NCI-H748 (cell line): ENCODE measurements at regions not wholly inside any gene's neighbourhood (a gene's known extent, or its start where the extent isn't known, plus 50 kb on each side); places are given as distances from the start of the nearest gene placed in this dataset.
"Not testable (repeated sequence)": the region's sequence is repeated elsewhere in the genome, so short reads cannot be mapped to it uniquely, and the experiment has no call there.

Experiments used
- DNase-seq: peaks from one replicate; lab custom pipeline; 2025; ENCODE audit not compliant: unreplicated experiment; lab: John Stamatoyannopoulos, UW

GRCh38 chr7:142539901-142540300, 209.4 kb upstream of the PRSS1 start:
- no peak for DNase-seq

DNA sequence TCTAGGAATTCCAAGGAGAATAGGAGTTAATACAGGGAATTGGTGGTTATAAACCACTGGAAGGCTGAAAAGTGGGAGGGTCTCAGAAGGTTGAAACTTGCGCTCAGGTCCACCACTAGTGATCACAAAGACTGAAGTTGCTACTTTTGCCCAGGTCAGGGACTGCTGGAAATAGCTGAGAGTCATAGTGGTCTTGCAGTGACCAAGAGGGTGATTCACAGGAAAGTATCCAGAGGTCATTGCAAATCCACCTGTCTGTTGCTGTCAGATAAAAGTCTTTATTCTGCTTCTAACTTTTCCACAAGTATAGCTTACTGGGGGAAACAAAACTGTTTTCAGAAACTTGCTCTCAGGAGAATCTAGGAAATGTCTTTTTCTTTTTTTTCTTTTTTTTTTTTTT, 211.5 kb upstream of the PRSS1 start:
- no peak for DNase-seq

GRCh38 chr7:142535123-142535779, 214.0 kb upstream of the PRSS1 start:
- peak; percentile 71 for DNase-seq

GRCh38 chr7:142534726-142535122, 214.5 kb upstream of the PRSS1 start:
- DNase-seq: no peak

- DNase-seq: no peak
Measured at GRCh38 chr7:142533920-142534319, 215.4 kb upstream of the PRSS1 start.

GRCh38 chr7:142529591-142529990, 219.7 kb upstream of the PRSS1 start:
- DNase-seq: no peak

GRCh38 chr7:142528608-142529408, 220.5 kb upstream of the PRSS1 start:
- DNase-seq: no peak

DNA sequence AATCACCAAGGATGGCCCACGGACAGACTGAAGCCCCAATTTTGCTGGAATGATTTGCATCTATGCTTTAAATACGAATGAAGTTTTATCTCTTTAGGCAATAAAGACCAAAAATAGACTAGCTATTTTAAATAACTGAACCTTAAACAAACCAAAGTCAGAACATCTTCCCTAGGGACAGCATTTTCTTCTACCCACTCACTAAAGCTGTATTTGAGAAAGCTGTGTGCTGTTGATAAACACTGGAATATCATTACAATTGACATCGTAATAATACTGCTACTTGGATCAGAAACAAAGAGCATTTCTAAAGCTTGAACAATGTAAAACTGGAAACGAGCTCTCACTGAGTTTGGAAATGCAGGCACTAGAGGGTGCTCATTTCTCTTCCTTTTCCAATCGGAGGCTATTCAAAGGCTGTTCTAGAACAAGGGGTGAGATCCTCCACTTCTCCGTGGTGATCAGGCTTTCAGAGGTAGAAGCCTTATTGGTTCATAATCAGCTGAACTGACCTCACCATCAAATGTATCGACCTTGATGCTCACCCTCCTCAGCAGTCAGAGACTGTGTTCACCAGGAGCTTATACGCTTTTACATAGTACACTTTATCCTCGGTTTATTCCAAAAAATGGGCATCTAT, 225.3 kb upstream of the PRSS1 start:
- no peak for DNase-seq

DNA sequence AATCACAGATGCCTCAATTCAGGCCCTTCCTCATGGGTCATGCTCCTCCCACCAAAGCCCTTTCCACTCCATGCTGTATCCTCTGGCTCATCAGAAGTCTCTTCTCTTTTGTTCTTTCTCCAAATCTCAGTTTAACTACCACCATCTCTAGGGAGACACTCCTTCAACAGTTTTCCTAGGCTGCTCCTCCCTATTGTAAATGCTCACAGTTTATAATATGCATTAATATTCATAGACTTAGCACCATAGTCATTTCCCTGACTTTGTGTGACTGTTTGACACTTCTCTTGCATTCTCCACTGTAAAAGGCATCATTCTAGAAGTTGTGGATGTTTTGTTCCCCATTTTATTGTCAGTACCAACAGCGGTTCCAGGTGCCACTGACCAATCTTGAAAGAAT, 226.5 kb upstream of the PRSS1 start:
- no peak for DNase-seq

GRCh38 chr7:142520885-142521284, 228.4 kb upstream of the PRSS1 start:
- DNase-seq: peak; percentile 4

- not testable (repeated sequence) for DNase-seq
Measured at GRCh38 chr7:142520455-142520854, 228.8 kb upstream of the PRSS1 start.

DNA sequence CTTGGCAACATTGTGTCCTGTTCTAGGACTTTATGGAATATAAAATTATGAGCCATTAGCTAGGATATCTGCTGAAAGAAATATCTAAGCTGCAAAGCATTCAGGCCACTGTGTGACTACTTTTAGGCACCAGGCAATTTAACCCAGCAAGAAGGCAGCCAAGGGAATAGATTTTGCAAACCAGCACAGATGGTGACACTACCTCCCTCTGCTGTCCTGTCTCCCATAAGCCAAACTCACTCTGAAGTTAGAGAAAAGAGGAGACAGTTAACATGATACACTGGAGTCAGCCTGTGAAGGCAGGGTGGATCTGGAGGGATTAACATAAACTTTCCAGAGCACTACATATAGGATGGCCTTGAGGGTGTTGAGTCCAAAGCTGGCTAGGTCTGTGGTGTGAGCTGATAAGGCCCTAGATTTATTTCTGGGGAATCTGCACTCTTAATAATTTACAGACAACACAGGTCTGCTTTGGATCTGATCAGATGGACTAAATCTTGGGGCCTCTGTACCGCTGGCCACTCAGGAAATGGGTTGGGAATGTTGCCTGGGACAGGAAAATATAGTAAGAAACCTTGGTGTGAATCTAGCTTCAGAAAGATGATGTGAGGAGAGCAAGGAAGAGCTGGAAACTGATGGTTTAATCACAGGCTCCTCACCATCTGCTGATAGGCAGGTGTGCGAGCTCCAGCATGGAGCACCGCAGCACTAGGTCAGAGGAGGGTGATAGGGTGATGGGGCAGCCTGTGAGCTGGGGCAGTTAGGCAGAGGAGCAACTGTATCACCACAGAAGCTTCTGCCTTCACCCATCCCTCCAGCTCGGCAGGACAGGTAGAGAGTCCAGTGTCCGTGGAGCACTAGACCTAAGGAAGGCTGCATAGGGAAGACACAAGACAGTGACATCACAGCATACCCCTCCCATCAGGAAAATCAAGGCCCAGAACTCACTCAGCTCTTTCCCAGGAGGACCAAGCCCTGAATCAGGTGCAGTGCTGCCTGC, 229.9 kb upstream of the PRSS1 start:
- DNase-seq: no peak

DNA sequence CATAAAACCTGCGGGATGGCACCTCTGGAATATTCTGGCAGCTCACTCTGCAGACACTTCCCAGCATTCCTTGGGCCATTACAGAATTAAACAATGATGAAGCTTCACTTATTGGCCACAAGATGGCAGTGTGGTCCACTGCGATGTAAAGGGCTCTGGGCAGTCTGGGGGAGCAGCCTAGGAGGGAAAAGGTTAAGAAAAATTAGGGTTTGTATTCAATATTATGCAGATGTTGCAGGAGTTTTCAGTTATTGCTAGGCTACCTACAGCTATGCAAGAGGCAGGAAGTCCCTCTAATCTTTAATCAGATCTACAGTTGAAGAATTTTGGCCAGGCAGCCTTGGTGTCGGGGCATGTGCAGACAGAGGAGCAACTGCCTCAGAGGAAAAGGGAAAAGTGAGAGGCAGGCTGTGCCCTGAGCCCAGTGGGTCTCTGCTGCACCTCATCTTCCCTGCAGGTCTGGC, 233.2 kb upstream of the PRSS1 start:
- peak; percentile 55 for DNase-seq

GRCh38 chr7:142514716-142515115, 234.6 kb upstream of the PRSS1 start:
- not testable (repeated sequence) for DNase-seq

GRCh38 chr7:142513178-142513955, 235.9 kb upstream of the PRSS1 start:
- no peak for DNase-seq

DNA sequence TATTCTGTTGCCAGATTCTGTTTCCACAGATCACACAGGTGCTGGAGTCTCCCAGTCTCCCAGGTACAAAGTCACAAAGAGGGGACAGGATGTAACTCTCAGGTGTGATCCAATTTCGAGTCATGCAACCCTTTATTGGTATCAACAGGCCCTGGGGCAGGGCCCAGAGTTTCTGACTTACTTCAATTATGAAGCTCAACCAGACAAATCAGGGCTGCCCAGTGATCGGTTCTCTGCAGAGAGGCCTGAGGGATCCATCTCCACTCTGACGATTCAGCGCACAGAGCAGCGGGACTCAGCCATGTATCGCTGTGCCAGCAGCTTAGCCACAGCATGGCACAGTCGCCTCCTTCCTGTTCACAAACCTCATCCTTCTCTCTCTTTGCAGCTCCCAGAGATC, 237.5 kb upstream of the PRSS1 start:
- DNase-seq: no peak

GRCh38 chr7:142511374-142511773, 237.9 kb upstream of the PRSS1 start:
- DNase-seq: no peak

DNA sequence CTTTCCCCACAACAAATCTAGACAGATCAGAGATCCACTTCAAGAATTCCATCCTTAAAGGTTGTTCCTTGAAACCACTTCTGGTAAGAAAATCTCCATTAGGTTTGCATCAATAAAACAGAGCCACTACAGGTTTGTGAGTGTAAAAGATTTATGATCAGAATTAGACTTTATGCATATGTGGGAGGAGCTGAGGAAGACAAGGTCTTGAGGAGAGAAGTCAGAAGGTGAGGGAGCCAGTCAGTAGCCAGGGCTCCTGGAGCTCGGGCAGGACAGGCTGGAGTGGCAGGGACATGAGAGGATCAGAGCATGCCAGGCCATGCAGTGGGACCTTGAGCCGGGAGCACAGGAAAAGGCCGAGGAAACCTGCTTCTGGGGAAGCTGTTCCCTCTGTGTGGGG, 240.0 kb upstream of the PRSS1 start:
- DNase-seq: not testable (repeated sequence)

- DNase-seq: no peak
Measured at GRCh38 chr7:142508251-142508650, 241.0 kb upstream of the PRSS1 start.

GRCh38 chr7:142507799-142508198, 241.5 kb upstream of the PRSS1 start:
- DNase-seq: no peak
